Testis (tissue), 2 donors: ENCODE measurements at regions not wholly inside any gene's neighbourhood (a gene's known extent, or its start where the extent isn't known, plus 50 kb on each side); places are given as distances from the start of the nearest gene placed in this dataset.

ENCODE experiments used
- POLR2A ChIP-seq: fragments of 450-650 bp; IDR thresholded peaks from one replicate; pipeline ENCODE4 v1.6.1; 2017; ENCODE audit warnings: antibody characterized with exemption, mild to moderate bottlenecking, moderate library complexity
- TF ChIP-seq, protein P1 (sequence below), 3 experiments: fragments of 450-650 bp in 2 of 3; fragments of 200-600 bp in 1 of 3; sonication (generic) in 1 of 3; IDR thresholded peaks; one replicate each; pipeline ENCODE4 v1.5.1; 2016 to 2019; ENCODE audit warnings: antibody characterized with exemption in 3 of 3, mild to moderate bottlenecking in 2 of 3, moderate library complexity in 1 of 3

DNA sequence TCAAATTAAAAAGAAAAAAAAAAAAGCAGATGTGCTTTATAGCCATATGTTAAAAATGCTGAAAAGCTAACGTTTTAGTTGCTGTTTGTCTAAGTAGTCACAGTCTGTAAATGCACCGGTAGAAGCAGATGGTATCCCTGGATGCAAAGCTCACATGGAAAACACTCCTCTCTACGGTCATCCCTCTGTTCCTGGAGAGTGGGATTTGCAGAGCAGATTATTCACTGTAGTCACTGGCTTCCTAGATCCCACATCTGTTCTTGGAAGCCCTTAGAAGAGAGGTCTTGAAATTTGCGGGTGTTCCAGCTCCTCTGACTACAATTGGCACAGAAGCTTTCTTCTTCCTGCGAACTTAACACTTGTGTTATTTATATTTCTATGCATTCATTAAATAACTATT, 186.6 kb downstream of the PMP22 start:
- no peak for TF ChIP-seq POLR2A
- TF ChIP-seq, protein P1, sequence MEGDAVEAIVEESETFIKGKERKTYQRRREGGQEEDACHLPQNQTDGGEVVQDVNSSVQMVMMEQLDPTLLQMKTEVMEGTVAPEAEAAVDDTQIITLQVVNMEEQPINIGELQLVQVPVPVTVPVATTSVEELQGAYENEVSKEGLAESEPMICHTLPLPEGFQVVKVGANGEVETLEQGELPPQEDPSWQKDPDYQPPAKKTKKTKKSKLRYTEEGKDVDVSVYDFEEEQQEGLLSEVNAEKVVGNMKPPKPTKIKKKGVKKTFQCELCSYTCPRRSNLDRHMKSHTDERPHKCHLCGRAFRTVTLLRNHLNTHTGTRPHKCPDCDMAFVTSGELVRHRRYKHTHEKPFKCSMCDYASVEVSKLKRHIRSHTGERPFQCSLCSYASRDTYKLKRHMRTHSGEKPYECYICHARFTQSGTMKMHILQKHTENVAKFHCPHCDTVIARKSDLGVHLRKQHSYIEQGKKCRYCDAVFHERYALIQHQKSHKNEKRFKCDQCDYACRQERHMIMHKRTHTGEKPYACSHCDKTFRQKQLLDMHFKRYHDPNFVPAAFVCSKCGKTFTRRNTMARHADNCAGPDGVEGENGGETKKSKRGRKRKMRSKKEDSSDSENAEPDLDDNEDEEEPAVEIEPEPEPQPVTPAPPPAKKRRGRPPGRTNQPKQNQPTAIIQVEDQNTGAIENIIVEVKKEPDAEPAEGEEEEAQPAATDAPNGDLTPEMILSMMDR (IDR thresholded peaks at IDR 0.05), result no peak
